GM23248 (cell line): ENCODE measurements at regions not wholly inside any gene's neighbourhood (a gene's known extent, or its start where the extent isn't known, plus 50 kb on each side); places are given as distances from the start of the nearest gene placed in this dataset.
A peak's percentile ranks its signal among the peaks of the same experiment; 100 is the strongest.

ENCODE experiments used
- DNase-seq: peaks from one replicate; pipeline ENCODE4 v3.0.0-alpha.2; 2015
- H2AFZ ChIP-seq: fragments of 200-600 bp; sonication (generic); 2 replicates; pipeline ENCODE4 v1.6.1; 2016; ENCODE audit warnings: antibody characterized with exemption
- H3F3A ChIP-seq: fragments of 200-600 bp; sonication (generic); 2 replicates; pipeline ENCODE4 v1.6.1; 2016; ENCODE audit warnings: mild to moderate bottlenecking, antibody characterized with exemption, mixed run types; ENCODE audit not compliant: insufficient read depth
- H3K27ac ChIP-seq: fragments of 200-600 bp; sonication (generic); 2 replicates; pipeline ENCODE4 v1.5.1; 2016; ENCODE audit warnings: mild to moderate bottlenecking
- H3K27me3 ChIP-seq: fragments of 200-600 bp; sonication (generic); replicated peaks from 2 replicates; pipeline ENCODE4 v1.6.1; 2016; ENCODE audit warnings: mild to moderate bottlenecking; ENCODE audit not compliant: insufficient read depth
- H3K36me3 ChIP-seq: fragments of 200-600 bp; sonication (generic); 2 replicates; pipeline ENCODE4 v1.6.1; 2016; ENCODE audit warnings: low read depth, mild to moderate bottlenecking
- H3K4me1 ChIP-seq: fragments of 200-600 bp; sonication (generic); 2 replicates; pipeline ENCODE4 v1.6.1; 2016; ENCODE audit warnings: mild to moderate bottlenecking; ENCODE audit not compliant: insufficient read depth
- H3K4me2 ChIP-seq: fragments of 200-600 bp; sonication (generic); one replicate; pipeline ENCODE4 v1.6.1; 2016; ENCODE audit warnings: mild to moderate bottlenecking; ENCODE audit not compliant: unreplicated experiment
- H3K4me3 ChIP-seq: fragments of 200-600 bp; sonication (generic); 2 replicates; pipeline ENCODE4 v1.5.1; 2016; ENCODE audit warnings: mild to moderate bottlenecking
- H3K79me2 ChIP-seq: fragments of 200-600 bp; sonication (generic); 2 replicates; pipeline ENCODE4 v1.6.1; 2016; ENCODE audit warnings: mild to moderate bottlenecking; ENCODE audit not compliant: insufficient read depth
- H3K9ac ChIP-seq: fragments of 200-600 bp; sonication (generic); 2 replicates; pipeline ENCODE4 v1.6.1; 2016; ENCODE audit warnings: mild to moderate bottlenecking
- H3K9me2 ChIP-seq: fragments of 200-600 bp; sonication (generic); 2 replicates; pipeline ENCODE4 v1.6.1; 2016; ENCODE audit warnings: mixed run types, mild to moderate bottlenecking, moderate library complexity; ENCODE audit not compliant: insufficient read depth
- H3K9me3 ChIP-seq: fragments of 200-600 bp; sonication (generic); one replicate; pipeline ENCODE4 v1.6.1; 2017; ENCODE audit warnings: low read depth
- H4K20me1 ChIP-seq: fragments of 200-600 bp; sonication (generic); 2 replicates; pipeline ENCODE4 v1.6.0; 2016; ENCODE audit not compliant: insufficient read depth
- EZH2 ChIP-seq: fragments of 200-600 bp; sonication (generic); IDR thresholded peaks from 2 replicates; pipeline ENCODE4 v1.6.1; 2018; ENCODE audit warnings: antibody characterized with exemption, mild to moderate bottlenecking; ENCODE audit not compliant: insufficient read depth, poor library complexity, severe bottlenecking
- EZH2phosphoT487 ChIP-seq: fragments of 200-600 bp; sonication (generic); IDR thresholded peaks from 2 replicates; pipeline ENCODE4 v1.6.1; 2018; ENCODE audit warnings: antibody characterized with exemption, moderate library complexity, mild to moderate bottlenecking, low read depth; ENCODE audit not compliant: insufficient read depth
- WGBS, 2 experiments: methylation state at CpG; one replicate each; pipeline ENCODE4 v1.1.6; 2015 to 2017; ENCODE audit warnings: low lambda C conversion rate in 2 of 2, low coverage in 1 of 2; ENCODE audit errors: missing lambda C conversion rate in 2 of 2; 5-methylcytosine and 5-hydroxymethylcytosine counted together
- in situ Hi-C: fragments of 300-500 bp; cut with MboI; formaldehyde crosslinking; loops from 2 replicates; pipeline ENCODE4 v1.15.0; 2020

- Histone ChIP-seq H4K20me1 (no peaks in the 10 kb centered on the region), H3F3A (0 out of 2 replicates have a peak, but pooled peaks cover 4% of the 10 kb centered on the region), H3K9me2 (no peaks in the 10 kb centered on the region), H3K79me2 (no peaks in the 10 kb centered on the region), H3K9ac (peak overlapping the region; percentile 51), H3K9me3 (no peaks in the 10 kb centered on the region), H3K27me3 (no peaks in the 10 kb centered on the region), H2AFZ (peak overlapping the region; percentile 65), H3K36me3 (no peaks in the 10 kb centered on the region), H3K4me1 (peaks cover 20% of the 10 kb centered on the region), H3K27ac (peak overlapping the region; percentile 69), H3K4me3 (peak overlapping the region; percentile 47), H3K4me2 (peak overlapping the region; percentile 32)
- in situ Hi-C loops = no loop called here
- 0 to 3% methylated on average over 6 of the region's 6 CpGs for WGBS, 2 experiments
- peak; percentile 79 for DNase-seq
- no peak for TF ChIP-seq EZH2phosphoT487
- TF ChIP-seq EZH2 = no peak
These were observed 57.6 kb upstream of the JAG1 start for GRCh38 chr20:10731190-10731965.

GRCh38 chr20:10733122-10733521 lies 59.3 kb upstream of the JAG1 start:
- in situ Hi-C loops = no loop called here
- Histone ChIP-seq H3K27me3 (no peaks in the 10 kb centered on the region), H3K79me2 (no peaks in the 10 kb centered on the region), H3K4me1 (peaks cover 20% of the 10 kb centered on the region), H3K36me3 (no peaks in the 10 kb centered on the region), H3K9me2 (no peaks in the 10 kb centered on the region), H3K9ac (no peak overlapping the region), H2AFZ (no peak overlapping the region), H3K9me3 (no peaks in the 10 kb centered on the region), H3F3A (0 out of 2 replicates have a peak, but pooled peaks cover 4% of the 10 kb centered on the region), H3K4me2 (no peak overlapping the region), H3K4me3 (no peak overlapping the region), H3K27ac (no peak overlapping the region), H4K20me1 (no peaks in the 10 kb centered on the region)
- WGBS, 2 experiments = 82 to 95% methylated on average over 1 of the region's 1 CpG
- DNase-seq = no peak
- TF ChIP-seq EZH2 (no peak), EZH2phosphoT487 (no peak)

GRCh38 chr20:10735195-10735949 lies 61.6 kb upstream of the JAG1 start:
- TF ChIP-seq EZH2phosphoT487 = no peak
- no peak for TF ChIP-seq EZH2
- WGBS, 2 experiments = 80 to 87% methylated on average over 14 of the region's 14 CpGs
- H2AFZ ChIP-seq = no peak overlapping the region
- no peaks in the 10 kb centered on the region for H3K9me3 ChIP-seq
- peaks cover 15% of the 10 kb centered on the region for H3K4me1 ChIP-seq
- no peaks in the 10 kb centered on the region for H3K36me3 ChIP-seq
- no peak for DNase-seq
- H3K4me3 ChIP-seq = no peak overlapping the region
- in situ Hi-C loops = no loop called here
- no peak overlapping the region for H3K4me2 ChIP-seq
- H3K9me2 ChIP-seq = no peaks in the 10 kb centered on the region
- H3K79me2 ChIP-seq = no peaks in the 10 kb centered on the region
- no peaks in the 10 kb centered on the region for H3K27me3 ChIP-seq
- H3F3A ChIP-seq = 0 out of 2 replicates have a peak, but pooled peaks cover 4% of the 10 kb centered on the region
- no peaks in the 10 kb centered on the region for H4K20me1 ChIP-seq
- H3K9ac ChIP-seq = no peak overlapping the region
- no peak overlapping the region for H3K27ac ChIP-seq

- Histone ChIP-seq H3K27ac (no peak overlapping the region), H3K27me3 (no peaks in the 10 kb centered on the region), H3F3A (no peaks in the 10 kb centered on the region), H3K9me2 (no peaks in the 10 kb centered on the region), H3K36me3 (no peaks in the 10 kb centered on the region), H2AFZ (peak overlapping the region; percentile 63), H3K79me2 (no peaks in the 10 kb centered on the region), H3K9ac (peak overlapping the region; percentile 7; the same call in 1 of the 2 replicates), H3K4me3 (peak overlapping the region; percentile 52), H3K9me3 (no peaks in the 10 kb centered on the region), H4K20me1 (no peaks in the 10 kb centered on the region), H3K4me1 (no peaks in the 10 kb centered on the region), H3K4me2 (peak overlapping the region; percentile 68)
- TF ChIP-seq EZH2phosphoT487 (no peak), EZH2 (no peak)
- no peak for DNase-seq
- 0 to 11% methylated on average over 1 of the region's 1 CpG for WGBS, 2 experiments
- in situ Hi-C loops = no loop called here
These were observed 65.3 kb upstream of the JAG1 start for GRCh38 chr20:10739134-10739533.
